ENCODE measurements at regions not wholly inside any gene's neighbourhood (a gene's known extent, or its start where the extent isn't known, plus 50 kb on each side); places are given as distances from the start of the nearest gene placed in this dataset.
A peak's percentile ranks its signal among the peaks of the same experiment; 100 is the strongest.

DNA sequence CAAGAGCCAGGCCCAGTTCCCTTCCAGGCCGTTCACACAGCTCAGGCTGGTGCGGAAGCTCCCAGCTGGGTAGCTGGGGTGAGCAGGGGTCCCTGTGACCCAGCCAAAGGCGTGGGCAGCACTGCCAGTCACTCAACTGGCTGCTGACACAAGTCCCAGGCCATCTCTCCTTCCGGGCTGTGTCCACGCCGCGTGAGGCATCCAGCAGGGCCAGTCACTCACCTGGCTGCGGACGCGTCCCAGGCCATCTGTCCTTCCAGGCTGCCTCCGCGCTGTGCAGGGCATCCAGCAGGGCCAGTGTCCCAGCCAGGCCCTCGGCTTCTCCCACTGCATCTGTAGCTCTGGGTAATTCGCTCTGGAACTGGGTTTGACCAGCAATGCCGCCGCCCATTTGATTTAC, 184.2 kb downstream of the BRD1 start:
- dilution Hi-C loops (cut with HindIII; ENCODE audit: low sequenced_read_pairs, unreplicated experiment): no loop called here
- no peak for TF ChIP-seq NFE2L2 (IDR thresholded peaks at IDR 0.05; ENCODE audit: low read depth, low read length)
- TF ChIP-seq, protein P1, sequence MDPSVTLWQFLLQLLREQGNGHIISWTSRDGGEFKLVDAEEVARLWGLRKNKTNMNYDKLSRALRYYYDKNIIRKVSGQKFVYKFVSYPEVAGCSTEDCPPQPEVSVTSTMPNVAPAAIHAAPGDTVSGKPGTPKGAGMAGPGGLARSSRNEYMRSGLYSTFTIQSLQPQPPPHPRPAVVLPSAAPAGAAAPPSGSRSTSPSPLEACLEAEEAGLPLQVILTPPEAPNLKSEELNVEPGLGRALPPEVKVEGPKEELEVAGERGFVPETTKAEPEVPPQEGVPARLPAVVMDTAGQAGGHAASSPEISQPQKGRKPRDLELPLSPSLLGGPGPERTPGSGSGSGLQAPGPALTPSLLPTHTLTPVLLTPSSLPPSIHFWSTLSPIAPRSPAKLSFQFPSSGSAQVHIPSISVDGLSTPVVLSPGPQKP (IDR thresholded peaks at IDR 0.05; ENCODE audit: borderline replicate concordance, low read depth, low read length): no peak
- no peak for TF ChIP-seq RCOR1 (IDR thresholded peaks at IDR 0.05; ENCODE audit: insufficient replicate concordance, low read length)
- no peak for TF ChIP-seq POLR2A (IDR thresholded peaks at IDR 0.05; ENCODE audit: low read depth, low read length)
- no peak for DNase-seq

More for the DNA sequence above, 184.2 kb downstream of the BRD1 start:
- H4K91ac ChIP-seq (ENCODE audit: insufficient read depth, low read depth, low read length): no peak overlapping the region
- H2AFZ ChIP-seq (replicated peaks; ENCODE audit: low read length, poor library complexity): peak overlapping the region; percentile 8
- no peak overlapping the region for H3K27ac ChIP-seq (ENCODE audit: insufficient read depth, low read length)
- no peak overlapping the region for H2BK120ac ChIP-seq (ENCODE audit: low read depth, low read length)
- H3K4me2 ChIP-seq (ENCODE audit: low read depth, low read length): no peak overlapping the region
- in situ Hi-C loops (cut with MboI; ENCODE audit: low sequenced_read_pairs): no loop called here
- CTCF ChIA-PET: no interaction called here
- no peak overlapping the region for H3K23ac ChIP-seq (ENCODE audit: low read depth, low read length)
- intact Hi-C loops (cut with micrococcal nuclease): no loop called here
- no peaks in the 10 kb centered on the region for H3K4me1 ChIP-seq (ENCODE audit: control insufficient read depth, insufficient read depth, low read length)
- H3K18ac ChIP-seq (ENCODE audit: low read depth, low read length): no peak overlapping the region
- H3K4me3 ChIP-seq (ENCODE audit: insufficient read depth, low read depth, low read length): no peak overlapping the region
- H4K8ac ChIP-seq (ENCODE audit: low read depth in 2 of 2, low read length in 2 of 2): no peak overlapping the region
- POLR2A ChIA-PET (ENCODE audit: unreplicated experiment): no interaction called here
- no peak overlapping the region for H3K14ac ChIP-seq (replicated peaks; ENCODE audit: low read depth, low read length)
- BruUV-seq (replicated peaks): no TSS peak
- H2BK15ac ChIP-seq (ENCODE audit: low read depth, low read length): no peak overlapping the region
- WGBS, 2 experiments (ENCODE audit: extremely low coverage in 2 of 2, insufficient read length in 1 of 2): 68% methylated on average over 6 of the region's 16 CpGs; no CpG with 5 or more reads in 1 of the 2 experiments
- no peak overlapping the region for H2AK9ac ChIP-seq (replicated peaks; ENCODE audit: low read depth, low read length, poor library complexity)
- no peaks in the 10 kb centered on the region for H4K20me1 ChIP-seq (ENCODE audit: insufficient read depth, low read length)
- peaks cover 38% of the 10 kb centered on the region for H3K9me3 ChIP-seq (ENCODE audit: control insufficient read depth, insufficient read depth, low read length)
- no peaks in the 10 kb centered on the region for H3K27me3 ChIP-seq (ENCODE audit: control insufficient read depth, insufficient read depth, low read length)
- H2BK20ac ChIP-seq (ENCODE audit: low read depth, low read length): no peak overlapping the region
- no peak overlapping the region for H2AK5ac ChIP-seq (ENCODE audit: low read depth, low read length)
- no peak for ATAC-seq (ENCODE audit: low read depth)
- H3K56ac ChIP-seq (ENCODE audit: extremely low read depth, insufficient read depth, low read length): no peak overlapping the region
- H2BK5ac ChIP-seq (ENCODE audit: low read depth, low read length, poor library complexity, severe bottlenecking): no peak overlapping the region
- no peak overlapping the region for H4K5ac ChIP-seq (ENCODE audit: low read depth, low read length)
- H3K9ac ChIP-seq (ENCODE audit: low read depth, low read length): no peak overlapping the region
- H3K4ac ChIP-seq (ENCODE audit: low read depth, low read length): no peak overlapping the region
- H3K79me1 ChIP-seq (ENCODE audit: low read depth in 1 of 2, low read length in 2 of 2): no peaks in the 10 kb centered on the region
- H3K9me1 ChIP-seq (ENCODE audit: insufficient read depth, low read length): no peaks in the 10 kb centered on the region
- no peaks in the 10 kb centered on the region for H3K36me3 ChIP-seq (ENCODE audit: control insufficient read depth, insufficient read depth, low read length)

Measured in IMR-90 (cell line).